GM18511 (cell line): ENCODE measurements at regions not wholly inside any gene's neighbourhood (a gene's known extent, or its start where the extent isn't known, plus 50 kb on each side); places are given as distances from the start of the nearest gene placed in this dataset.

Experiments used
- ATAC-seq: cut with Tn5 transposase; IDR thresholded peaks from one replicate; pipeline ENCODE4 v1.9.1; 2021; ENCODE audit warnings: mild to moderate bottlenecking, moderate library complexity; ENCODE audit not compliant: unreplicated experiment

DNA sequence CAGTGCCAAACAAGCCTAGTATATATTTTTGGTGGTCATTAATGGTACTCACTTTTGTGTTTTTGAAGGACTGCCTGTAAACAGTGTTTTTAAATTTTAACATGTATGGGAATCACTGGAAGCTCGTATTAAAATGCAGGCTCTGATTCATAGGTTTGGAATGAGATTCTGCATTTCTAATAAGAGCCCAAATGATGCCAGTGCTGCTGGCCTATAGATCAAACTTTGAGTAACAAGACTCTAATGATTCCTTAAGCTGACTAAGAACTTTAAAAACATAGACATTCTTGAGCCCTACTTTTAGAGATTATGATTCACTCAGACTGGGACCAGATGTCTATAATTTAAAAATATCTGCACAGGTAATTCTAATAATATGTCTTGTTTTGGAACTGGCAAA lies 823.2 kb upstream of the LCORL start:
- ATAC-seq: no peak

DNA sequence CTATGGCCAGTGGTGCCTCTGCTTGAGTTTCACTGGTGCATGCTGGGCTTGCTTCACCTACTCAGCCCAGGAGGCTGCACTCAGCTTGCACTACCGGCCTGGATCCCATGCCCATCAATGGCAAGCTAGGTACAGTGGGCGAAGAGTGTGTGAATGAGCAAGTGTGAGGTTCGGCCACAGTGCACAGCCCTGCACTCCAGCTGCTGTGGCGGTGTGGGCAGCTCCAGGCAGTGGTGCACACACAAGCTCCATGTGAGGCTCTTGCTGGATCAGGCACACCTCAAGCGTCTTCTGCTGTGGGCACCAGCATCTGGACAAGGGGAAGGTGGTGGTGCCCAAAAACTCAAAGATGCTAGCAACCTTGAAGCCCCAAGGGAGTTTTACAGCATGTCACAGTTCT lies 820.9 kb upstream of the LCORL start:
- ATAC-seq: no peak

DNA sequence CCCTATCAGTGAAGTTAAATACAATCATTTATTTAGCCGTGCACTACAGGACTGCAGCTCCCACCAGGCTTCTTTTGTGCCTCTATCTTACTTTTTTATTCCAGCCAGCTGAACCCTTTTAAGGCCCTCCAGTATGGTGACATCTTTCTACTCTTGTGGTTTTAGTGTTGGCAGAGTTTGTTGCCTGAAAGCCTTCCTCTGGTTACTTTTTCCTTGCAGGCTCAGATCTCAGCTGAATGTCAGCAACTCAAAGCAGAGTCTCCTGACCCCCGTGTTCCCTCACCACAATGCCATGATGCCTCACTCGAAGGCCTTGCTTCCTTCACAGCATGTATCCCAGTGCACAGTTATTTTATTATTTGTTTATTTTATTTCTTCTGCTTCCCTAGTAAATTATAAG lies 818.9 kb upstream of the LCORL start:
- ATAC-seq: no peak

DNA sequence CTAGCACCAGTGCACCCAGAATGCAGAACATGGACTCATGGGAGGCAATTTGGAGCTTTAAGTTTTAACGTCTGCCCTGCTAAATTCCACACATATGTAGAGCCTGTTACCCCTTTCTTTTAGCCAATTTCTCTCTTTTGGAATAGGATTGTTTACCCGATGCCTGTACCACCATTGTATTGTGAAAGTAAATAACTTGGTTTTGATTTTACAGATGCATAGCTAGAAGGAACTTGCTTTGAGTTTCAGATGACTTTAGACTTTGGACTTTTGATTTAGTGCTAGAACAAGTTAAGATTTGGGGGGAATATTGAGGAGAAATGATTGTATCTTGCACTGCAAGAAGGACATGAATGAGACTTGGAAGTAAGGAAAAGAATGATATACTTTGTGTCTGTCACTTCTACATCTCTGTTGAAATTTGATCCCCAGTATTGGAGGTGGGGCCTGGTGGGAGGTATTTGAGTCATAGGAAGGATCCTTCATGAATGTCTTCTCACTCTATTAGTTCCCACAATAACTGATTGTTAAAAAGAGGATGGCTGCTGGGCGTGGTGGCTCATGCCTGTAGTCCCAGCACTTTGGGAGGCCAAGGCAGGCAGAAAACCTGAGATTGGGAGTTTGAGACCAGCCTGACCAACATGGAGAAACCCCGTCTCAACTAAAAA lies 794.8 kb upstream of the LCORL start:
- no peak for ATAC-seq

DNA sequence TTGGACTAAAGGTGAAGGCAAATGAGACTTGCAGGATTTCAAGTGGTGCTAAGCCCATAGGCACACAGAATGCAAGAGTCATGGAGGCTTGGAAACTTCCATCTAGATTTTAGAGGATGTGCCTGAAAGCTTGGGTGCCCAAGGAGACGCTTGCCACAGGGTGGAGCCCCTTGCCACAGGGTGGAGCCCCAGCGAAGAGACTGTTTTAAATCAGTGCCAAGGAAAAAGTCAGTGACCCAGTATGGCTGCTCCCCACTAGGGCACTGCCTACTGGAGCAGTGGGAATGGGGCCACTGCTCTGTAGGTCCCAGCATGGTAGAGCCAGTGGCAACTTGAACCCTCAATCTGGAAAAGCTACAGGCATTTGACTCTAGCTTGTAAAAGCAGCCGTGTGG lies 794.2 kb upstream of the LCORL start:
- ATAC-seq: no peak

DNA sequence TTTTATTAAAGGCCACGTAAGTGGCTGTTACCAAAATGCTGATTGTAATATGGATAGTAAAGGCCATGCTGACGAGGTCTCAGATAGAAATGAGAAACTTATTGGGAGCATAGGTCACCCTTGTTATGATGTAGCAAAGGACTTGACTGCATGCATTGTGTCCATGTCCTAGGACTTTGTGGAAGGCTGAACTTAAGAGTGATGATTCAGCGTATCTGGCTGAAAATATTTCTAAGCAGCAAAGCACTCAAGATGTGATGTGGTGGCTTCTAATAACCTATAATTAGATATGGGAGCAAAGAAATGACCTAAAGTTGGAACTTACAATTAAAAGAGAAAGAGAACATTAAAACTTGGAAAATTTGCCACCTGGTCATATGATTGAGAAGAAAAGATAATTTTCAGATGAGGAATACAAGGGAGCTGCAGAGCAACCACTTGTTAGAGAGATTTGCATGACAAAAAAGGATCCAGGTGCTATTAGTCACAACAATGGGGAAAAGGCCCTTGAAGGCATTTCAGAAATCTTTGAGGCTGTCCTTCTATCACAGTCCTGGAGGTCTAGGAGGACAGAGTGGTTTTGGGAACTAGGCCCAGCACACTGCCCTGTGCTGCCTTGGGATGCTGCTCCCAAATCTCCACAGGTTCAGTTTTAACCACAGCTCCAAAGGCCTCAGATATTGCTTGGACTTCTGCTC lies 793.7 kb upstream of the LCORL start:
- ATAC-seq: no peak

DNA sequence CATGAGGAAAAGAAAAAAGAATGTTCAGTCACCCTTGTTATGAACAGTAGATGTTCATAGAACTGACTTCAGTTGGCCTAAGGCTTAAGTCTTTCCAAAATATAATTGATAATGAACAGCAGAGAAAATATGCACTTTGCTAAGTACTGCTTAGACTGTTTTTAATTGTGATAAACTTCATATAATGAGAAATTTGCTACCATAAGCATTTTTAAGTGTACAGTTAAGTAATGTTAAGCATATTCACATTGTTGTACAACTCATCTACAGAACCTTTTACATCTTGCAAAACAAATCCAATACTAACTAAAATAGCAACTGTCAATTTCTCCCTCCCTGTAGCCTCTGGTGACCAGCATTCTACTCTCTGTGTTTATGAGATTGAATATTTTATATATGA lies 792.2 kb upstream of the LCORL start:
- no peak for ATAC-seq

DNA sequence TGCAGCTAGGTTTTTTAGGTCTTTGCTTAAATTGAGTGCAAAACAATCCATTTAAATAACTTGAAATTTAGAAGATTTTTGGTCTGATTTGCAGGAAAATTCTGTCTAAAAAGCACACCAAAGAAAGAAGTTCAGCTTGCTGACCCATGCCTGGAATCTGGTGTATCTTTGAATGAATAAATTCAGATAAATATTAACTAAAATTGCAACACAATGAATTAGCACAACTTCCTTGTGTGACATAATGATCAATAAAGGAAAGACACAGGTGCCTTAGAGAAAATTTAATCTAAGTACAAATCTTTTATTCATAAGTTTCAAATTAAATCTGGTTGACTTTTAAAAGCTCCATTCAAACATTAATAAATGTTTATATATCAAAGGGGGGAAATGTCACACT lies 791.5 kb upstream of the LCORL start:
- no peak for ATAC-seq

DNA sequence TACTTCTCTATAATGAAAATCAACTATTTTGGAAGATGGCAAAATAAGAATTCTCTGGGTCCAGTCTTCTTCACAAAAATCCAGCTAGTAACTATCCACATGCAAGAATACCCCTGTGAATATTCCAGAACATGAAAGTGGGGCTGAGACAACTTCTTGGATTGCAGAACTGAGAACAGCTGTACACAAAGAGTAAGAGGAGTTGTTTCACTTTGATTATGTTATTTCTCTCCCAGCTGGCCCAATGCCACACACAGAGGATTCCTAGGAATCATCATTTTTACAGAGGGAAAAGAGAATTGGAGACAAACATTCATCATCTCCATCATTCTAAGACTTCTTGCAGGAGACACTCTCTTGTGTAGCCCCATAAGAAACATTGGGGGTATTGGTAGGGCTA lies 782.2 kb upstream of the LCORL start:
- ATAC-seq: no peak

DNA sequence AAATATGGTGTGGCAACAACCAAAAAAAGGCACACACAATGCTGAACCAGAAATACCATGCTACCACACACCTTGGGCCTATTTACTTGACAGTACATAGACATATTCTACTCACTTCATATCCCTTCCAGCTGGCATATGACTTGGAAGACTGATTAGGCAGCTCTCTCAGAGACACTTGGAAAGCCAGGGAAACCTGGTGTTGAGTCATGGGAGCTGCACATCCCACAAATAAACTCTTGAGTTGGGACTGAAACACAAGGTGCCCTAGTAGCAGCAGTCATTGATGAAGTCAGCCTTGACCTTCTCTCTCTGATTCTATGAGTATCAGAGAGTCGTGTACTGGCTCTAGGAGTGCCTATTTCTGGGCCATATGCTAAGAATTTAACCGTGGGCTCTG lies 776.6 kb upstream of the LCORL start:
- ATAC-seq: no peak

DNA sequence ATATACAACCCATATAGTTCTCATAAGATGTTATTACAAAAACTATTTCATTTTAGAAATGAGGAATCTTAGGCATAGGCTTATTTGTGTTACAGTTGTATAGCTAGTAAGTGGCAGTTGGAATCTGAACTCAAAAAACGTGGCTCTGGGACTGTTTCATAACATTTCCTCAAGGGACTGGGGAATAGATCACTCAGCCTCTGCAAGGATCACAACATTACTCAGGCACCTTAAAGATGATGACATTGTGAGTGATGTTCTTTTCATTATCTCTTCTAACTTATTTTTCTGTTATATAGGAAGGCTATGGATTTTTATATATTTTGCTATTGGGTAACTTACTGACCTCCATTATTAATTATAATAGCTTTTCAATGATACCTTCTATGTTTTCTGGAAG lies 774.2 kb upstream of the LCORL start:
- no peak for ATAC-seq

DNA sequence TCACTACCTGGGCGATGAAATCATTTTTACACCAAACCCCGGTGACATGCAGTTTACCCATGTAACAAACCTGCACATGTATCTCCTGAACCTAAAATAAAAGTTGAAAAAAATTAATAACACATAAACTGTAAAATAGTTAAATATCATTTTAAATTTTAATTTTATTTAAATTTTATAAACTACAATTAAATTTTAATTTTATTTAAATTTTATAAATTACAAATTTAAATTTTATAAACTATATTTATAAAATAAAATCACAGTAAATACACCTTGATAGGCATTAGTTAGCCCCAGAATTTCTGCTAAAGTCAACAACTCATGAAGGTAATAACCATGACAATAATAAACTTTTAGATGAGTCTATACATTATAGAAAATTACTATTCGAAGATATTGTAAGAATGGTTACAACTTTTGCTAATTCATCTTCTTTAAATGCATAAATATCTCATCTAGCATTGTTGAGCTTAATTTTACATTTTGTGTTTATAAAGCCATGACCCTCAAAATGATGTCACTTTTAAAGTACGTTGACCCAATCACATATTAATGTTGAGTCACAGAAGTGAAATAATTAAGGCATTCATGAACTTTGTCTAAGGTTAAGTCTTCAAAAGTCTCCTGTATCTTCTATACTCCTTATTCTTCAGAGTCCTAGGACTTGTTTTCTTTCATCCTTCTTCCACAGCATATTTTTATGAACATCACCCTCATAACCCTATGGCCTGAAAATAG lies 755.8 kb upstream of the LCORL start:
- no peak for ATAC-seq

DNA sequence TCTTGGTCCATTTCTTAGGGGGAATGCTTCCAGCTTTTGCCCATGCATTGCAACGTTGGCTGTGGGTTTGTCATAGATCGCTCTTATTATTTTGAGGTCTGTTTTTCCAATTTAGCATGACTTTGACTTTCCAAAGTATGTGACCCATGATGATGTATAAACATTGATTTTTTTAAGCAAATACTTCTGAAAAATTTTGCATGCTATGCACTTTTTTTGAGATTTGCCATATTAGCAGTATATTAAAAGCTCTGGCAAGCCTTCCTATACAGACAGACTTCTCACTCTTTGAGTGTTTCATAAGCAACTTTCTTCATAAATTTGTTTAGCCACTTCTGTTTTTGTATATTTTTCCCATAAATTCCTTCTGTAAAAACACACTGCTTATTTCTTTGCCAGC lies 746.4 kb upstream of the LCORL start:
- ATAC-seq: no peak

DNA sequence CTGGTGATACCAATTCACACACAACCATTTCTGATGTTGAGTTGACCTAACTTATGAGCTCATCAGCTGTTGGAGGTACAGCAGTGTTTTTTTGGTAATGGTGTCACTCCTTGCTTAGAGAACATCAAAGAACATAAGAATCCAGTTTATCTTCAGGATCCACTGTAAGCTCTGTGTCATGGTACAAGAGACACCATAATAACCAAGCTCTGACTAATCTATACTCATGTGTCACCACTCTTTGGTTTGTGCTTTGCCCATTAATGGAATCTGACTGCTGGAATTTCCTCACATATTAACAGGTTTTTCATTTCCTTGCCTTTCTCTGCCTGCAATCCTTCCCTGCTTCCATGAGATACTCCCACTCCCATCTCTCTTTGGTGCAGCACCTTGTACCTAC lies 735.1 kb upstream of the LCORL start:
- no peak for ATAC-seq

DNA sequence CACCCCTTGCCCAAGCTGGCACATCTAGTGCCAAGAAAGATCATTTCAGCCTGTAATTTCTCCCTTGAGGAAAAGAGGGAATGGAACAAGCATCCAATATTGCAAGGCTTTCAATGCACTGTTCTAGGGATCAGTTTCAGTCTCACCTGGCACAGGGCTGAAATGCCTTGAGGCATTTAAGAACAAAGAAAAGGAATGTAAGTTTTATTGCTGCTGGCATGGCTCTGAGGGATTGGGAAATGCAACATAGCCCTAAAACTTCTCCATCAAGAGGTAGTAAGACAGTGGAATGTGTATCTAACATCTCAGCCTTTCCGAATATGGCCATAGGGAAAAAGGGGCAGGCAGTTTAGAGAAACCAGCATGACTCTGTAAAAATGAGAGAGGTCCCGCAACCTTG lies 732.6 kb upstream of the LCORL start:
- no peak for ATAC-seq

DNA sequence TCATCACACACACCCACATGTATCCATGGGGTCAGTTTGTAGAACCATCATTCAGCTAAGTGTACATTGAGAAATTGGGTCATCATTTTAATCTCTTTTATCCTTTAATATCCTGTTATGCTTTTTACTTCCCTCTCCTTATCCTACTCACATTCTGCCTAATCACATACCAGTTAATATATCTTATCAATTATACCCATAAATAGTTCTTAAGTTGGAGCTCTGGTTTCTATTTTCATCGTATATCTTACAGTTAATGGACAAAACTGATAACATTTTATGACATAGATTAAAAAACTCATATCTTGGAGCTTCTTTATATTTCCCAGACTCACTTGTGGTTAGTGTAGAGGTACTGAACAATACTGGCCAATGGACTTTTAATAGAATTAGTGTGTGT lies 729.5 kb upstream of the LCORL start:
- no peak for ATAC-seq

DNA sequence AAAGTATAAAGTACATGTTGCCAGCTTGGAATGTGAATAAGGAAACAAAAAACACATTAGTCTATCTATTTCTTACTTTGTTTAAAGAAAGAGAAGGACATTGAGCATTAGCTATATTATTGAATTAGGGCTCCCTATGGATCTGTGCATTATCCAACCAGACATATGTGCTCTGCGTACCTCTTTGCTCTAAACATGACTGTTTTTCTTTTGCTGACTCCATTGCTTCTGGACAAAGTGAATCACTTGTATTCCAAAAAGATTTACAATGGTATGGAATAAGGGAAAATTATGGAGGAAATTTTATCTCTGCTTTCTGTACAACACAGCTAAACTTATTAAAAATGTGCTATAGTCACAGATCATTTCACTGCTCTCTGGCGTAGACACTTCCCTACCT lies 727.8 kb upstream of the LCORL start:
- no peak for ATAC-seq

DNA sequence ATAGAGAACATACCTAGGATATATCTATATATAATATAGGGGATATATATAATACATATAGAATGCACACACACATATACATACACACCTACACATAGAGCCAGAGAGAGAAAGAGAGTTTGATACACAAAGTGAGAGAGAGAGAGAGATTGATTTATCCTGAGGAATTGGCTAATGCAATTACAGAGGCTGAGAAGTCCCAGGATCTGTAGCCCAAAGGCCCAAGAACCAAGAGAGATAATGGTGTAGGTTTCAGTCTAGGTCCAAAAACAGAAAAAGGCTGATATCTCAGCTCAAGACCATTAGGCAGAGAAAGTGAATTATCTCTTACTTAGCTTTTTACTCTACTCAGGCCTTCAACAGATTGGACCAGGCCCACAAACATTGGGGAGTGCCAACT lies 715.0 kb upstream of the LCORL start:
- ATAC-seq: no peak

DNA sequence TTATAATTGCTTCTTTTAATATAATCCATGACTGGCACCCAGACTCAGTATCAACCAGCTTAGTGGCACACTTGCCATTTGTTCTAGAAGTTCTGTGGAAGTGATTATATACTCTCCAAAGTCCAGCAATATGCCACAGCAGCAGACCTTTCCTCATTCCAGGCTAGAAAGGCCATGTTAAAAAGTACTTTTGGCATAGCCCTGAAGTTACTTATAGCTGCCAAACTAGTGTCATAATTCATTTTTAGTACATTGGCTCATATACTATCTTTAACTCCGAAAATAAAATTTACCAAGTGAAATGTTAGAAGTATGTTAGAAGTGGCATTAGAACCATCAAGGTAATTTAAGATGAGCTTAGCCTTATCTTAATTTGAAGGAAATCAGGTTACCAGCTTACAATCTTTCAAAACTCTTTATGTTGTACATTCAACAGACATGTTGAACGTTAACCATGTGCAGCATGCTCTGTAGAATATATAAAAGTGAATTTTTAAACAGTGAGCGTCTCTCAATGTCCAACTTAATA lies 714.2 kb upstream of the LCORL start:
- ATAC-seq: no peak

DNA sequence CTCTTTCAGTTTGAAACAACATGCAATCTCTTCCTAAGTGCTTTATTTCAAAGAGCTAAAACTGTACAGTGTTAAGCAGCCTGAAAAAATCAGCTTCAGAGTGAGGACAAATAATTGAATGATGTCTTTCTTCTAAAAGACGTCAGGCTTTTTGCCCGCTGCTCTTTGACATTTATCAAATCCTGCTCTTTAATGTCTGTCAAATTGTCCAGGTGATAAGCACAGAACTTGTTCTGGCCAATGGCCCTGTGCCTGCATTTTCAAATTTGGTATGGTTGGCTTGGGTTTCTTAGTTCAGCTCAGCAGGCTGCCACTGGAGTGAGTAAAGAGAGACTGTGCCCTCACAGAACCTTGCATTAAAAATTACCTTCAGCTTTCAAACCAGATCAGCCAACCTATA lies 712.9 kb upstream of the LCORL start:
- ATAC-seq: no peak

DNA sequence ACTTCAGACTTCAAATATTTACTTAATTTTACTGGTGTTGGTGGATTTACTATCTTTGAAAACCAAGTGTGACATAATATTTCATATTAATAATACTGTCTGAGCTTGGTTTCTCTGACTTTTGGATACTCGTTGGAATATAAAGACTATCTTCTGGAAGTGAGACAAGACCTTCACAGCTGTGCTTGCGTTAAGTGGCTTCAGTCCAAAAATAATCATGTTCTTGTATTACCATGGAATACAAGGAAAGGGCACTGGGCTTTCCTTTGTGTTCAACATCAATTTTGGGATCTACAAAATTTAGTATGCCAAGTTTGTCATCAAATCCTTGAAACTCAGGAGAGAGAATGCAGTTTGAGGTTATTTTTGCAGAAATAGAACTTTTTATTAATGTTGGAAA lies 712.4 kb upstream of the LCORL start:
- no peak for ATAC-seq

DNA sequence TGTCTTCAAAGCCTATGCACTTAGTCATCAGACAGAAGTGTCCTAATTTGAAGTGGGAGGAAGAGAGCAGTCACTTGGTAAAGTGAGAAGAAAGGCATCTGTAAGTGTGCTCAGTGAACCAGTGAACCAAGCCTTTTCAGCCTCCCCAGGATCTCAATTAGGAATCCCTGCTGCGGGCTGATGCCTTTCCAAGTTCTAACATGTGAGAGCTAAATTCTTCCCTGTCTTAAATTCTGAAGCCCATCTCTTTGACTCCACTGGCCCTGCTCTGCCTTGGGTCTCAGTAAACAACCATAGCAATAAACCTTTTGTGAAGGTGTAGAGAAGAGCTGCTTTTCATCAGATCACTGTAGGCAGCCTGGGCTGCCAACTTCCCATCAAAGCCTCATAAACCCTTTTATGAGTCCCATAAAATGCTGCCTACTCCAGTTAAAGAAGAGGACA lies 701.2 kb upstream of the LCORL start:
- no peak for ATAC-seq
